ENCODE measurements at regions not wholly inside any gene's neighbourhood (a gene's known extent, or its start where the extent isn't known, plus 50 kb on each side); places are given as distances from the start of the nearest gene placed in this dataset.
"Not testable (repeated sequence)": the region's sequence is repeated elsewhere in the genome, so short reads cannot be mapped to it uniquely, and the experiment has no call there.

- TF ChIP-seq POLR2AphosphoS5 (IDR thresholded peaks at IDR 0.05; ENCODE audit: low read depth); CTCF (IDR thresholded peaks at IDR 0.05; ENCODE audit: insufficient read depth, low read length); REST (IDR thresholded peaks at IDR 0.05; ENCODE audit: insufficient replicate concordance, low read depth): not testable (repeated sequence)
Observed at GRCh38 chr9:62907866-62908265, 1718.0 kb downstream of the SPATA31A7 start.

Data from HL-60 (cell line).